HepG2 (cell line): ENCODE measurements at regions not wholly inside any gene's neighbourhood (a gene's known extent, or its start where the extent isn't known, plus 50 kb on each side); places are given as distances from the start of the nearest gene placed in this dataset.

Experiments used
- HNF4A ChIP-seq: sonication (generic); formaldehyde crosslinking; IDR thresholded peaks from 2 replicates; pipeline ENCODE4 v1.4.0; 2020; ENCODE audit warnings: missing genetic modification reagents
- KAT8 ChIP-seq: IDR thresholded peaks from 2 replicates; pipeline ENCODE4 v1.6.1; 2016; ENCODE audit warnings: missing genetic modification reagents, missing compliant biosample characterization
- SAFB2 ChIP-seq: sonication (generic); formaldehyde crosslinking; IDR thresholded peaks from 2 replicates; pipeline ENCODE4 v1.5.1; 2020; ENCODE audit warnings: missing genetic modification reagents, low read depth, mild to moderate bottlenecking, borderline replicate concordance
- ZNF280D ChIP-seq: sonication (generic); formaldehyde crosslinking; IDR thresholded peaks from 2 replicates; pipeline ENCODE4 v1.5.1; 2020; ENCODE audit warnings: mild to moderate bottlenecking, missing genetic modification reagents
- ZNF318 ChIP-seq: sonication (generic); formaldehyde crosslinking; IDR thresholded peaks from 2 replicates; pipeline ENCODE4 v1.4.0; 2020; ENCODE audit warnings: mild to moderate bottlenecking, missing genetic modification reagents
- ZNF589 ChIP-seq: sonication (generic); formaldehyde crosslinking; conservative IDR thresholded peaks from 2 replicates; pipeline ENCODE4 v1.8.0; 2022; ENCODE audit warnings: mild to moderate bottlenecking, moderate library complexity, missing genetic modification reagents
- ZNF747 ChIP-seq: sonication (generic); formaldehyde crosslinking; IDR thresholded peaks from 2 replicates; pipeline ENCODE4 v1.8.1; 2023; ENCODE audit warnings: missing genetic modification reagents, mild to moderate bottlenecking, borderline replicate concordance
- ZSCAN22 ChIP-seq: sonication (generic); formaldehyde crosslinking; IDR thresholded peaks from 2 replicates; pipeline ENCODE4 v1.4.0; 2020; ENCODE audit warnings: mild to moderate bottlenecking, missing genetic modification reagents
- TF ChIP-seq, protein P1 (sequence below): IDR thresholded peaks from 2 replicates; pipeline ENCODE4 v1.6.1; 2016; ENCODE audit warnings: low read depth, borderline replicate concordance

DNA sequence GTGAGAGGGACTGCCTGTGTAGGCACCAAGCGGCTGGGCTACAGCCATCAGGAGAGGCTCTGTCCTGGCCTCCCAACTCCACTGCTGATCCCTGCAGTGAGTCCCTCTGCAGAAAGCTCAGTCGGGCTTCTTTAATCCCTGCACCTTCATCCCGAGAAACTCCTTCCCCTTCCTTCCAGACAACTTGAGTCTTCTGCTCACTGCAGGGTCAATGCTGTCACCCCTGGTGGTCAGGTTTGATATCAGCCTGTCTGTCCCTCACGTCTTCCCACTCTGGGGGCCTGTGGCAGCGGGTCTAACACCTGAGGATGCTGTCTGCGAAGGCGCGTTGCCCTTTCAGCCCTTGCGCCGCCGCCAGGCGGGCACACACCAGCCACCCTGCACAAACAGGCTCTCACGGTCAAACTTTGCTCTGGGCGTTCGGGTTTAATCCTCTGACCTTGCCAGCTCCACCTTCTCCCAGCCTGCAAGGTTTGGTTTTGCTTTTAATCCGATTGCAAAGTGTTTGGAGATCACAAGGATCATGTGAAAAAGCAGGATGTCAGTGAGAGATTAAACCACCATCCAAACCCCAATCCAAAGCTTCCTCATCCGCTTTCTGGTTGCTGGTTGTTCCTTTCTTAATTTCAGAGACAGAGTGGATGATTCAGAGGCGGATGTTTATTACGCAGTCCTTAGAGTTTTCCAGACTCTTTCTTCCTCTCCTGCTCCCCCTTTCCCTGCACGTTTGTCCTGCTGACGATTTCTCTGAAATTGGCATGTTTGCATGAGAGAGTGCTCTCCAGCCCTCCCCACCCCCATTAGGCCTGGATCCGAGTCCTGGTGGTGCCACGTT is 74.8 kb upstream of the SLC34A2 start (continued):
- TF ChIP-seq ZNF318 (CRISPR knock-in tag) (no peak), ZNF280D (CRISPR knock-in tag) (no peak), ZNF747 (CRISPR knock-in tag) (no peak), SAFB2 (CRISPR knock-in tag) (no peak), HNF4A (CRISPR knock-in tag) (peak; percentile 20; the same call in 1 of the 2 replicates), ZNF589 (no peak), KAT8 (no peak), ZSCAN22 (CRISPR knock-in tag) (no peak)
- TF ChIP-seq, protein P1, sequence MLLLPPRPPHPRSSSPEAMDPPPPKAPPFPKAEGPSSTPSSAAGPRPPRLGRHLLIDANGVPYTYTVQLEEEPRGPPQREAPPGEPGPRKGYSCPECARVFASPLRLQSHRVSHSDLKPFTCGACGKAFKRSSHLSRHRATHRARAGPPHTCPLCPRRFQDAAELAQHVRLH, result no peak
- TF ChIP-seq, all 625 proteins: peak for 4
